Right ventricle myocardium inferior (tissue), 1 donor: ENCODE measurements at regions not wholly inside any gene's neighbourhood (a gene's known extent, or its start where the extent isn't known, plus 50 kb on each side); places are given as distances from the start of the nearest gene placed in this dataset.
A peak's percentile ranks its signal among the peaks of the same experiment; 100 is the strongest.

Source experiments
- ATAC-seq: fragments of 200-7000 bp; cut with Tn5 transposase; one replicate; pipeline ENCODE4 v1.9.1; 2020; ENCODE audit warnings: mild to moderate bottlenecking, moderate library complexity
- DNase-seq: peaks from one replicate; pipeline ENCODE4 v3.0.0; 2021; ENCODE audit errors: missing footprints
- intact Hi-C: fragments of 100-400 bp; cut with DNase I; formaldehyde crosslinking; loops from one replicate; pipeline ENCODE4 v1.11.0; 2022
- donor health status: DM: no; HTN: yes; CAD: no; lungs with severe emphysema.

DNA sequence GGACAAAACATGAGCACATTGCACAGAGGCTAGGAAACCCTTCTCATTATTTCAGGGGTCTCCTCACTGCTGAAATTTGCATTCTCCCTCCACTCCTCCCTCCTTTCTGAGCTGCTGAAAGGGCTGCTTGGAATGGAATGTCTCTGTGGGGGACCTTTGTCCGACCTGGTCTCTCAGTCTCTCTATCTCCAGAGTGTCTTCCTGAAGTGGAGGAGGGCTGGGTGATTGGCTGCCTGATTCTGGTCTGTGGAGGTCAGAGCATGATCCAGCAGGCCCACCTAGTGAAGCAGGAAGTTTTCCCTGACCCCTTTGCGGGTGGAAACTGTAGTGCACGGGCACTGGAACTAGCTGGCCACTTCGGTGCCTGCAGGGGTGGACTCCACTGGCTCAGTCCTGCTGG, 560.5 kb upstream of the HS6ST1 start:
- DNase-seq = no peak
- intact Hi-C loops = no loop called here
- no peak for ATAC-seq

- DNase-seq (no peak), ATAC-seq (no peak)
- intact Hi-C loops = no loop called here
Observed at GRCh38 chr2:128894896-128895295, 576.2 kb upstream of the HS6ST1 start.

DNA sequence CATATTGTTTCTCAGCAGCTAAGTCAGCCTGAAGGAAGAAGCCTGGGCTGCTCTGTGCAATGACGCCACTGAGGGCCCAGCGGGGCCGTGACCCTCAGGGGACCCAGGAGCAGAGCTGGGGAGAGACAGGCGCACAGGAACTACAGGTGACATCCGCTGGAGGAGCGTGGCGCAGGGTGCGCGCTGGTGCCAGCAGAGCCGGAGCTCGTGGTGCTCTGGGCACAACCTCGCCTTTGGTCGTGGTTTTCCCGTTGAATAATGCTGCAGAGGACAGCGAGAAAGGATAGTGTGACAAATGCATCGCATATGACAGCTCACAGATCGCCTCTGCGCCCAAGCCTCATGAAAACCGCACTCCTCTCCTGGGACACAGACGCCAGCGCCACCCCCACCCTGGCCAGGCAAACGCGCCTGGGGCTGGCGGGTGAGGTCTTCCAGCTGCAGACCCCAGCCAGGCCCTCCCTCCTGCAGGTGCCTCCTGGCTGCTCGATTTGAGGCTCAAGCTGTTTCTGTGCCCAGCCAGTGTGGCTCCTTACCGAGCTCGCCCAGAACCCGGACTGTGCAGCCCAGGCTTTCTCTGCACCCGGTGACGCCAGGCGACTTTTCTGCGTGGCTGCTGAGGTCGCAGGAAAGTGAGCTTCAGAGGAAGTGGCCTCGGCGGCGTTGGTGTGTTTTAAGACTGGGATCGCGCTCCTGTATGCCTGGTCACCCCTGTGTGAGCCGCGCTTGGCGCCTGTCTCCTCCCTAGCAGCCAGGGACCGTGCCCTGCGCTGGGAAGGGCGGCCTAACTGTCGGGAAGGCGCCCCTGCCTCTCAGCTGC, 583.1 kb upstream of the HS6ST1 start:
- peak; percentile 70 for DNase-seq
- intact Hi-C loops = no loop called here
- no peak for ATAC-seq

DNA sequence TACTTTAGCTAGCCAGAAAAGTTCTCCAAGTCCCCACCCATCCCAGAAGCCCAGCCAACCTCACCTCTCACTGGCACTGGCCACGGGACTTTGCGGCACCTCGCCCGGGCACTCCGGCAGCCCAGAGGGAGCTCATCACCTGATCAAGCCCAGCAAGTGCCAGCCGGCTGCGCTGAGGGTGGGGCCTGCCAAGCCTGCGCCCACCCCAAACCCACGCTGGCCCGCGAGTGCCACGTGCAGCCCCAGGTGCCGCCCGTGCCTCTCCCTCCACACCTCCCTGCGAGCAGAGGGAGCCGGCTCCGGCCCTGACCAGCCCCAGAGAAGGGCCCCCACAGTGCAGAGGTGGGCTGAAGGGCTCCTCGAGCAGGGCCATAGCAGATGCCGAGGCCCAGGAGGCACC, 585.0 kb upstream of the HS6ST1 start:
- DNase-seq (peak; percentile 66), ATAC-seq (no peak)
- intact Hi-C loops = no loop called here

DNA sequence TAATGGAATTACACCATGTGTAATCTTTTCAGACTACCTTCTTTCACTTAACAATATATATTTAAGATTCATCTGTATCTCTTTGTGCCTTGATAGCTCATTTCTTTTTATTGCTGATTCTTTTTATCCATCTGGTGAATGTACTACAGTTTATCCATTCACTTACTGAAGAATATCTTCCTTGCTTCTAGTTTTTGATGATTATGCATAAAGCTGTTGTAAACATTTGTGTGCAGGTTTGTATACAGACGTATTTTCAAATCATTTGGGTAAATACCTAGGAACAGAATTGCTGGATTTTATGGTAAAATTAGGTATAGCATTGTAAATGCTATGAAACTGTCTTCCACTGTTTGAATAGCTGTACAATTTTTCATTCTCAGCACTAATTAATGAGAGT, 592.6 kb upstream of the HS6ST1 start:
- no peak for ATAC-seq
- intact Hi-C loops = no loop called here
- DNase-seq = no peak

DNA sequence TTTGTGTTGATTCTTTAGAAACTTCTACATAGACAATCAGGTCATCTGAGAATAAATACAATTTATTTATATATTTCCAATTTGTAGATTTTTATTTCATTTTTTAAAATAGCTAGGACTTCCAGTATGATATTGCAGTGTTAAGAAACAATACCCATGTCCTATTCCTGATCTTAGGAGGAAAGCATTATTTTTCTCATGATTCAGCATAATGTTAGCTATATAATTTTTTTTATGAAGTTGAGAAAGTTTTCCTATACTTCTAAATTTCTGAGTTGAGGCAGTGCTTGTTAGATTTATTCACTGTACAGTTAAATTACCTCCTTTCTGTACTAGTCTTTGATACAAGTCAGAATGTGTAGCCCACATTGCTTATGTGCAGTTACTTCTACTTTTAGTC, 595.7 kb upstream of the HS6ST1 start:
- intact Hi-C loops = no loop called here
- no peak for DNase-seq
- no peak for ATAC-seq

DNA sequence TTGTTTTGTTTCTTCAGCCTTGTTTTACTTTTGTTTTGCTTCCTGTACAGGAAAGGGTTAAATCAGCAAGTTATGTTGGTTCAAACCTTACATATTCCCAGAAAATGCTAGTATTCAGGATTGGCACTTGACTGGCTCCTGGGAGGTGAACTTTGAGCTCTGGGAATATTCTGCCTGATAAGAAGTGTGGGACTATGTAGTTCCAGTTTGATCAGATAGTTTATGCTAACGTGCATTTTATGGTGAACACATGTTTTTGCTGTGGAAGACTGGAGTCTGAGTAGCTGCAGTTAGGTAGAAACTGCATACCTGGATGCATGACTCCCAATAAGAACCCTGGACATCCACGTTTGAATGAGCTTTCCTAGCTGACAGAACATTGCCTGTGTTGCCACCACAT, 603.1 kb upstream of the HS6ST1 start:
- ATAC-seq = no peak
- DNase-seq = no peak
- intact Hi-C loops = no loop called here

DNA sequence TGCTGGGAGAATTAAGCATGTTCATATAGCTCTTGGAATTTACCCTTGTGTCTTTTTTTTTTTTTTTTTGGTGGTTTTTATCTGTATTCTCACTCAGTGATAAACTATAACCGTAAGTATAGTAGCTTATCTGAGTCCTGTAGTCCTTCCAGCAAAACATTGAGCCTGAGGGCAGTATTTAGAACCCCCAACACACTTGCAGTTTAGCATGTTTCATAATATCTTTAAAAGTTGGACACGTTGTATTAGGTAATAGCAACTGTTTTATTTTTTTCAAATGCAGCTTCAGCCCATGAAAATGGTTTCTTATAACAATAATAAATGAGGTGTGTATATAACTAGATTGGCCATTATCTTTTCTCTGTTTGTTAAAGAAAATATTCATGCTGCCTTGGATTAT, 603.5 kb upstream of the HS6ST1 start:
- intact Hi-C loops = no loop called here
- ATAC-seq = no peak
- DNase-seq = no peak

- no peak for DNase-seq
- intact Hi-C loops = no loop called here
- ATAC-seq = no peak
Observed at GRCh38 chr2:128925631-128926030, 607.0 kb upstream of the HS6ST1 start.

DNA sequence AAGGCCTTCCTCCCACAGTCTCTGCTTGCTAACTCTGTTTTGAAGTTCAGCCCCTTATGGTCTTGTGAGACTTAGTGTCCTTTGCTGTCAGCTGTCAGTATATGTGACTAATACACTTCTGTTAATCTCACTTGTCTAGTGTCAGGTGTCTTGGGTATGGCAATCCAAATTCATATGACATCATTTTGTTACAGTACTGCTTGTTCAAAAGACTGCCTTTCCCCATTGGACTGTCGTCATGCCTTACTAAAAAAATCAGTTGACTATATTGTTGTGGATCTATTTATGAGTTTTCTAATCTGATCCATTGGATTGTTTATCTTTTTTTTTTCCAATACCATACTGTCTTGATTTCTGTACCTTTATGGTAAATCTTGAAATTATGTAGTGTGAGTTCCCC, 611.4 kb upstream of the HS6ST1 start:
- intact Hi-C loops = no loop called here
- no peak for DNase-seq
- ATAC-seq = no peak

- intact Hi-C loops = no loop called here
- DNase-seq (no peak), ATAC-seq (no peak)
Observed at GRCh38 chr2:128940378-128940777, 621.7 kb upstream of the HS6ST1 start.

DNA sequence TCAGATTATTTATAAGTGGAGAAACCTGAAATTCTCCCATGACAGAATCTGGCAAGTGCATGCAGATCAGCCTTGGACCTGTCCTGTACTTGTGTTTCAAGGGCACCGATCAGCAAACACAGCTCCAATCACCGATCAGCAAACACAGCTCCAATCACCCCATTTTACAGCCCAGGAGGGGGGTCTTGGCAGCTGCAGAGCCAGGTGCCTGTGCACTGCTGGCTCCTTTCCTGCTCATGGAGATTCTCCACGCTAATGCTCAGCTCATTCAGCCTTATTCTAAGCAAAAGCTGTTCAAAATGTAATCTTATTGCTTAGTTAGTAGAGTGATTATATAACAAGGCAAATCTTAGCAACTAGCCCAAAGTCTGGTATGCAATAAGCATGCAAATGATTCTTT, 623.1 kb upstream of the HS6ST1 start:
- no peak for DNase-seq
- intact Hi-C loops = no loop called here

DNA sequence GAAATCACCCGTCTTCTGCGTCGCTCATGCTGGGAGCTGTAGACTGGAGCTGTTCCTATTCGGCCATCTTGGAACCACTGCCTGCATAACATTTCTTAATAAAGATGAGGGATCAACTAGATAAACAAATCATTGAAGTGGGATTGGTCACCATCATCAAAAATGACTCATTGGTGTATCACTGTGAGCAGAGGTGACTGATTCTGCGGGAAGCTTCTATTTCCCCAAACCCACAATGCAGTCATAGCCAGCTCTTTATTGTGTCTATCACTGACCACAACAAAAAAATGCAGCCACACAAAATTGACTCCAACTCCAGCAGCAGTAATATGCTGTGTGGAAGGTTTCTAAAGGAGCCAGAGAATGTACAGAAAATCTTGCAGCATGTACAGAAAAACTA, 630.7 kb upstream of the HS6ST1 start:
- ATAC-seq (no peak), DNase-seq (no peak)
- intact Hi-C loops = no loop called here

More for the DNA sequence above, 623.1 kb upstream of the HS6ST1 start:
- no peak for ATAC-seq

DNA sequence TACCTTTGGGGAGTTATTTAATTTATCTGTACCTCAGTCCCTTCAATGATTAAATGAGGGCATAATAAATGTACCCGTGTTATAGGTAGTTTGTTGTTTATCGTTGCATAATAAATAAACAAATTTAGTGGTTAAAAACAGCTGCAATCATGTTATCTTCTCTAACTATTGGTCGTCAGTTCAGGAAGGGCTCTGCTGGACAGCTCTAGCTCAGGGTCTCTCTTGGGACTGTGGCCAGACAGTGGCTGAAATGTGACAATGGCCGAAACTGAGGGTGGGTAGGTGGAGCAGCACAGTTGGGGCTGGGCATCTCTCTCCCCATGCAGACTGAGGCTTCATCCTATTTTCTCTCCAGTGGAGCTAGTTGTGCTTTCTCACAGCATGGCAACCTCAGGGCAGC, 632.1 kb upstream of the HS6ST1 start:
- ATAC-seq (no peak), DNase-seq (no peak)
- intact Hi-C loops = no loop called here

- DNase-seq = no peak
- ATAC-seq = no peak
- intact Hi-C loops = no loop called here
Observed at GRCh38 chr2:128958241-128958640, 639.6 kb upstream of the HS6ST1 start.

DNA sequence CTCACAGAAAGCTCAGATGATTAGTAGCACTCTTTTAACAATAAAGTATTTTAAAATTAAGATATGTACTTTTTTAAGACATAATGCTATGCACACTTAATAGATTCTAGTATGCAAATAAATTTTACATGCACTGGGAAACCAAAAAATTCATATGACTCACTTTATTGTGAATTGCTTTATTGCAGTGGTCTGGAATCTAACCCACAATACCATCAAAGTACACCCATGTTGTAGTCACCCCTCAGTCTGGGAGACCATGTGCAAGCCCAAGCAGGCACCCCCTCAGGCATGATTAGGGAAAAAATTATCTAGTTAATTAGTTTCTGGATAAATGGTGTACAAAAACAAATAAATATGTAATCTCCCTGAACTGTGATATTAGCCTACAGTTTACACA, 649.0 kb upstream of the HS6ST1 start:
- DNase-seq = no peak
- intact Hi-C loops = no loop called here
- ATAC-seq = no peak

- intact Hi-C loops = no loop called here
- no peak for ATAC-seq
Observed at GRCh38 chr2:128969374-128969773, 650.7 kb upstream of the HS6ST1 start.

DNA sequence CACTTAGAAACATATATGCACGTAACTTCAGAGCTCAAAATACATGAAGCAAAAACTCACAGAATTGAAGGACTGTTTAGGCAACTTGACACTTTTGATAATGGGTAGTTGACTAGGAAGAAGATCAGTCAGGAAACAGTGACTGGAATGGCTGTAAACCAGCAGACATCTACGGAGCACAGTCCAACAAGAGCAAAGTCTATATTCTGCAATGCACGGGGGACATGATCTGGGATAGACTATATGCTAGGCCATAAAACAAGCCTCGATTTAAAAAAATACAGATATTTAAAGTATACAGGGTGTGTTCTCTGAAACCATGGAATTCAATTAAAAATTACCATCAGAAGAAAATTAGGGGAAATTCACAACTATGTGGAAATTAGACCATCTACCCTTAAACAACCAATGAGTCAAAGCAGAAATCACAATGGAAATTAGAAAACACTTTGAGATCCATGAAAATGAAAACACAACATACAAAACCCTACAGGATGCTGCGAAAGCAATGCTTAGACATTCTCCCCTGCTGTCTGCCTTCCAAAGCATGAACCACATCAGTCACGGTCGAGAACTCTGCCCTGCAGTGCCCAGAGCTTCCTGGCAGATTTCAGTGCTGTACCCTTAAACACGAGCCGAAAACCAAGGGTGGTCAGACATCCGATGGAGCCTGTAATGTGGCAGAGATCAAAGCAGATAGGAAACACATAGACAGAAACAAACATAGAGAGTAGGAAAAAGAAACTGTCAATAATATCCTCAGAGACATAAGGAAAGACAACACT, 651.9 kb upstream of the HS6ST1 start:
- intact Hi-C loops = no loop called here
- no peak for ATAC-seq
- no peak for DNase-seq

More at GRCh38 chr2:128969374-128969773, 650.7 kb upstream of the HS6ST1 start:
- DNase-seq = no peak

- intact Hi-C loops = no loop called here
- no peak for DNase-seq
- no peak for ATAC-seq
Observed at GRCh38 chr2:128973566-128973965, 654.9 kb upstream of the HS6ST1 start.

- DNase-seq = no peak
- intact Hi-C loops = no loop called here
- ATAC-seq = no peak
Observed at GRCh38 chr2:128978212-128978611, 659.5 kb upstream of the HS6ST1 start.
